Heart left ventricle (tissue), 13 donors: ENCODE measurements at regions not wholly inside any gene's neighbourhood (a gene's known extent, or its start where the extent isn't known, plus 50 kb on each side); places are given as distances from the start of the nearest gene placed in this dataset.

Experiments used
- CTCF ChIP-seq, 12 donors: fragments of 200-600 bp; sonication (generic) in 4 of 12; IDR thresholded peaks; one replicate each; pipeline versions ENCODE4 v1.5.0 to v1.8.0; 2018 to 2022; ENCODE audit warnings: antibody characterized with exemption in 12 of 12, mild to moderate bottlenecking in 5 of 12
- POLR2A ChIP-seq, 2 donors: fragments of 450-650 bp; IDR thresholded peaks; one replicate each; pipeline ENCODE4 v1.6.1; 2017; ENCODE audit warnings: antibody characterized with exemption in 2 of 2, mild to moderate bottlenecking in 2 of 2, moderate library complexity in 2 of 2
- donor health status: ischemic (EF 13 %, LVEDD 7.1; RV severe dilation, severe dysfunction).
- donor health status: DM: no; HTN: yes; CAD: no.
- donor health status: DM: no; HTN: no; CAD: no.
- donor health status: ischemic (EF 25% LVEDD 6.9; RV normal size, moderate dysfunction).
- donor health status: ischemic (EF 25% LVEDD 5.7; RV mildly dilated, moderate dysfunction).
- donor health status: ischemic (EF 35%, LVEDD 5.7; RV mildly dilated, moderate dysfunction).
- donor health status: nonischemic (EF 11% LVEDD 7.7; RV severe dilation, severe dysfunction).
- donor health status: DM: yes; HTN: yes; CAD: no.
- donor health status: PGD.
- donor health status: ischemic (EF 29% LVEDD 5.4; RV normal size, mild dysfunction).
- donor health status: nonischemic (EF 23%, LVEDD 6.1; RV moderate dilation, normal function).

GRCh38 chr7:94738071-94738470 lies 82.1 kb upstream of the SGCE start:
- TF ChIP-seq CTCF (IDR thresholded peaks at IDR 0.05) (no peak), POLR2A (IDR thresholded peaks at IDR 0.05) (no peak)
